Epithelial cell of proximal tubule (primary cell): ENCODE measurements at regions not wholly inside any gene's neighbourhood (a gene's known extent, or its start where the extent isn't known, plus 50 kb on each side); places are given as distances from the start of the nearest gene placed in this dataset.
"Not testable (repeated sequence)": the region's sequence is repeated elsewhere in the genome, so short reads cannot be mapped to it uniquely, and the experiment has no call there.

Experiments
- DNase-seq: peaks from one replicate; pipeline ENCODE4 v3.0.0-alpha.2; 2011; ENCODE audit warnings: low read depth
- H3K4me3 ChIP-seq: 2 replicates; pipeline ENCODE4 v1.5.1; 2011; ENCODE audit warnings: low read depth, mild to moderate bottlenecking, low read length
- TF ChIP-seq, protein P1 (sequence below): conservative IDR thresholded peaks from 2 replicates; pipeline ENCODE4 v1.5.1; 2012; ENCODE audit warnings: low read depth, mild to moderate bottlenecking, low read length

DNA sequence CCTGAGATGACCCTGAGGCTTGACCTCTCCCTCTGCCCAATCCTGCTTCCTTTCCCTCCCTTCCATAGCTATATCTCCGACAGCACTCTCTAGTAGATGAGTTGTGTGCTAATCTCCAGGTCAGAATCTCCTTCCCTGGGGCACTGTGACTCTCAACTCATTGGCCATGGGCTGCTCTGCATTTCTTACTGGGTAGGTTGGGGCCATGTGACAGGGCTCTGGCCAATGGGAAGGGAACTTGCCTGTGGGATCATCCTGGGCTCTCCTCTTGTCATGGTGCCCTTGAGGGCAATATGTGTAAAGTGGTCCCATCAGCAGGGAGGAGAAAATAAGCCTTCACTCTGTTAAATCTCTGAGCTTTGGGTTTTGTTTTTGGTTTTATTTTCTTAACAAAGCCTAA is 80.1 kb upstream of the ANKRD1 start:
- H3K4me3 ChIP-seq, result no peak overlapping the region
- TF ChIP-seq, protein P1, sequence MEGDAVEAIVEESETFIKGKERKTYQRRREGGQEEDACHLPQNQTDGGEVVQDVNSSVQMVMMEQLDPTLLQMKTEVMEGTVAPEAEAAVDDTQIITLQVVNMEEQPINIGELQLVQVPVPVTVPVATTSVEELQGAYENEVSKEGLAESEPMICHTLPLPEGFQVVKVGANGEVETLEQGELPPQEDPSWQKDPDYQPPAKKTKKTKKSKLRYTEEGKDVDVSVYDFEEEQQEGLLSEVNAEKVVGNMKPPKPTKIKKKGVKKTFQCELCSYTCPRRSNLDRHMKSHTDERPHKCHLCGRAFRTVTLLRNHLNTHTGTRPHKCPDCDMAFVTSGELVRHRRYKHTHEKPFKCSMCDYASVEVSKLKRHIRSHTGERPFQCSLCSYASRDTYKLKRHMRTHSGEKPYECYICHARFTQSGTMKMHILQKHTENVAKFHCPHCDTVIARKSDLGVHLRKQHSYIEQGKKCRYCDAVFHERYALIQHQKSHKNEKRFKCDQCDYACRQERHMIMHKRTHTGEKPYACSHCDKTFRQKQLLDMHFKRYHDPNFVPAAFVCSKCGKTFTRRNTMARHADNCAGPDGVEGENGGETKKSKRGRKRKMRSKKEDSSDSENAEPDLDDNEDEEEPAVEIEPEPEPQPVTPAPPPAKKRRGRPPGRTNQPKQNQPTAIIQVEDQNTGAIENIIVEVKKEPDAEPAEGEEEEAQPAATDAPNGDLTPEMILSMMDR, result no peak
- no peak for DNase-seq

DNA sequence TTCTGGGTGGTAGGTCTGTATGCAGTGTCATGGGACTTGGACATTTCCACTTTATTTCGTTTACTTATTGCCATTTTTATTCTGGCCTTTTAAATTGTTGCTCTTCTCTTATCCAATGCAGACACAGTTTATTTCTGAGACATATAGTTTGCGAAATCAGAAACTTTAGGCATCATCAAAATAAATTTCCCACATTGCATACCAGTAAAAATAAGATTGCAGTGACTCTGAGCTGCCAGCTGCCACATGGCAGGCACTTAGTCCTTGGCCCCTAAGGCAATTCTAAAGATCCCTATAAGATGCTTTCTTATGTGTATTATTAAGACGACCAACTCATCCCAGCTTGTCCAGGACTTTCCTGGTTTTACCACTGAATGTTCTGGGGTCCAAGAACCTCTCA is 81.8 kb upstream of the ANKRD1 start:
- TF ChIP-seq, protein P1, result no peak
- no peak for DNase-seq
- no peak overlapping the region for H3K4me3 ChIP-seq

DNA sequence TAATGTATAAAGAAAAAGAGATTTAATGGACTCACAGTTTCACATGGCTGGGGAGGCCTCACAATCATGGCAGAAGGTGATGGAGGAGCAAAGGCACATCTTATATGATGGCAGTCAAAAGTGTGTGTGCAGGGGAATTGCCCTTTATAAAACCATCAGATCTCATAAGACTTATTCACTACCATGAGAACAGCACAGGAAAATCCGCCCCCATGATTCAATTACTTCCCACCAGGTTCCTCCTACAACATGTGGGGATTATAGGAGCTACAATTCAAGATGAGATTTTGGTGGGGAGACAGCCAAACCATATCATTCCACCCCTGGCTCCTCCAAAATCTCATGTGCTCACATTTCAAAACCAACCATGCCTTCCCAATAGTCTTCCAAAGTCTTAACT is 82.5 kb upstream of the ANKRD1 start:
- H3K4me3 ChIP-seq, DNase-seq: not testable (repeated sequence)

DNA sequence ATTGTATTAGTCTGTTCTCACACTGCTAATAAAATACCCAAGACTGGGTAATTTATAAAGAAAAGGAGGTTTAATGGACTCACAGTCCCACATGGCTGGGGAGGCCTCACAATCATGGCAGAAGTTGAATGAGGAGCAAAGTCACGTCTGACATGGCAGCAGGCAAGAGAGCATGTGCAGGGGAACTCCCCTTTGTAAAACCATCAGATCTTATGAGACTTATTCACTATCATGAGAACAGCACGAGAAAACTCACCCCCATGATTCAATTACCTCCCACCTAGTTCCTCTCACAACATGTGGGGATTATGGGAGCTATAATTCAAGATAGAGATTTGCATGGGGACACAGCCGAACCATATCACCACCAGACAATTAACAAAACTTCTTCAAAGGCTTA is 84.4 kb upstream of the ANKRD1 start:
- not testable (repeated sequence) for DNase-seq, H3K4me3 ChIP-seq

DNA sequence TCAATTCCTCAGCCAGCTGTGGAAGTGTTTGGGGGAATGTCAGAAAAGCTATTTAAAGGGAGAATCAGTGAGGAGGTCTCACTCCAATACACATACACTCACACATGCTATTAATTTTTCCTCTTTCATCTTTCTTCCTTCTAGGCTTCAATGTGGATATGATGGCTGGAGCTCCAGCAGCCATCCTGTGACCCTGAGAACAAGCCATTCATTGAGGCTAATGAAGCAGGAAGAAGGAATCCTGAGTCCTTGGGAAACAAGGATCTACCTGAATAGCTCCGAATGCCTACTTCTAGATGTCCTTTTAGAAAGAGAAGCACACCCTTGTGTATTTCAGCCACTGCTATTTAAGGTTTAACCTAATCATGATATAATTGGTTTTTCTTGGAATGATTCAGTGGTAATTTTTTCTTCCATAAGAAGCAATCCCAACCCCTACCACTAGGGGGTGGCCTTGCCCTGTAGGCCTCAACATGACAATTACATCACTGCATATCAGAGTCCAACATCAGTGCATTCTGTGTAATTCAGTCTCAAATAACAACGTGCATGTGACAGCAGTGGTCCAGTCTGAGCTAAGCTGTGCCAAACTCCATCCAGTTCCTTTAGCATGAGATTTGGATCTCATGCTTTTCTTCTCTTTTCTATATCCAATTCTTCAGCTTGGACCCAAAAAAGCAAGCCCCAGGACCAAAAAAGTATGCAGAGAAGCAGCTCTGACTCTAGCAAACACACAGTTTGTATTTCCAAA is 85.3 kb upstream of the ANKRD1 start:
- H3K4me3 ChIP-seq, result no peak overlapping the region
- DNase-seq, result peak; percentile 31
- TF ChIP-seq, protein P1, result peak; percentile 99

DNA sequence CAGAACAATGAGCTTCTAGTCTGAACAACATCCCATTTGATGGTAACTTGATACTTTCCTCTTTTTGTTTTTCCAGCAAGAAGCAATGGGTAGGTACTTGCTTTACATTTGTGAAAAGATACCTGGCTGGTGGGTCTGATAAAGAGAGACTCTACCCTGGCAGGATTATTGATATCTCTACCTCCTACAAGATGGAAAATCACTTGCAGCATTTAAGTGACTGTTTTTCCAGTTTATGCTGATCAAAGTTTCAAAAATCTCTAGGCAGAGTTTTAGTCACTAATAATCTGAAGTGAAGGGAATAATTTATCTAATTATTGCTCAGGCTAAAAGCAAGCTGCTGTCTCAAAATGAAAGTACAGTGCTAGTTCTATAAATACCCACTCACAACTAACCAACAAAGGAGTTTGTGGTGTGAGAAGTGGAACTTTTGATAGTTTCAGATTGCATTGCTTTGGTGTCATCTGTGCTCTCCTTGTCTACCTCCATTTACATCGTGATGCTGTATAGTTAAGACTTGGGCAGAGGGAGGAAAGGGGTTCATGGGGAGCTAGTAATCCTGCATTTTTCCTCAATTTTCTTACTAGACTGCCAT is 86.0 kb upstream of the ANKRD1 start:
- no peak for DNase-seq
- no peak overlapping the region for H3K4me3 ChIP-seq
- TF ChIP-seq, protein P1, result no peak

DNA sequence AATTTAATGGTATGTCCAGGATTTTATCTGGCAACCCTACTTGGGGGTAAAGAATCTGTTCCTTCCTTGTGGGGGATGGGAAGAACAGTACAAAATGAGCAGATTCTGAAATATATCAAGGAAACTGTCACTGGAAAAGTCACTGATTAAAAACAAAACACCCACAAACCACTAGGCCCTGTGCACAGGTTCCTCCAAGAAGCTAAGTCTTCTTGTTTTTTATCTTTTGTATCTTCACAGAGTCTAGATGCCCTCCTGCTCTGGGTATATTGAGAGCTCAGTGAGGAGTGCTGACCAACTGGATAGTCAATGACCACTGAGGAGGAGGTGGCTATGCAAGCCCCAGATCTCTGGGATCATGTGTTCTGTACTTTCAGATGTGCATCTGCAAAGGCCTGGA is 86.8 kb upstream of the ANKRD1 start:
- TF ChIP-seq, protein P1, result no peak
- DNase-seq, result no peak
- H3K4me3 ChIP-seq, result no peak overlapping the region

DNA sequence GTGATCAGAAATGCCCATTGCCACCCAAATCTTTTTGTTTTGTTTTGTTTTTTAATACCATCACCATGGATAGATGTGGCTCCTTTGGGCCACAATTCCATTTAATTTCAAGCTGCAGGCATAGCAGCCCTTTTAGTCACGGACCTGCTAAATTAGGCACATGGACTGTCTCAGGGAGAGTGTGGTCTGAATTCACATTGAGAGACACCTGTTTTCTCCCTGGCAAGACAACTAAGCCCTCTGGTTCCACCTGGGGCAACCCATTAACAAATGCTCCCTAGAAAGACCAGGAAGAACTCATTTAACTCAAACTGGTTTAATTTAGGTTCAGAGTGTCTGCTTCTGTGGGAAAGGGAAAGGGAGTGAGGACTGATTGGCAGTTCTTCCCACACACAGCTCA is 88.2 kb upstream of the ANKRD1 start:
- no peak for DNase-seq
- TF ChIP-seq, protein P1, result no peak
- H3K4me3 ChIP-seq, result no peak overlapping the region
